SK-N-SH (cell line): ENCODE measurements at regions not wholly inside any gene's neighbourhood (a gene's known extent, or its start where the extent isn't known, plus 50 kb on each side); places are given as distances from the start of the nearest gene placed in this dataset.

ENCODE experiments used
- CTCF ChIA-PET: fragments of 300-600, 350-600 bp; formaldehyde crosslinking; extraction: SDS; loops from one replicate; lab custom pipeline; 2021; lab: Yijun Ruan, JAX
- POLR2A ChIA-PET: fragments of 350-600 bp; sonication (Branson Sonifier 250); formaldehyde crosslinking; extraction: SDS; loops from one replicate; lab custom pipeline; 2020; ENCODE audit warnings: antibody characterized with exemption, inconsistent platforms; lab: Yijun Ruan, JAX
- DNase-seq: peaks from one replicate; pipeline ENCODE4 v3.0.0; 2012
- H2AFZ ChIP-seq: fragments of 200-600 bp; sonication (generic); 2 replicates; pipeline ENCODE4 v1.8.1; 2016; ENCODE audit warnings: antibody characterized with exemption, mild to moderate bottlenecking, low read depth
- H3F3A ChIP-seq: fragments of 200-600 bp; sonication (generic); replicated peaks from 2 replicates; pipeline ENCODE3; 2016; ENCODE audit warnings: antibody characterized with exemption, mild to moderate bottlenecking; ENCODE audit not compliant: insufficient read depth
- H3K27ac ChIP-seq, 2 experiments: fragments of 200-500 bp in 1 of 2; fragments of 200-600 bp in 1 of 2; sonication (Bioruptor generic) in 1 of 2; sonication (generic), shearing (Covaris generic) in 1 of 2; 2 replicates each; pipeline versions ENCODE4 v1.5.1 to v1.6.1; 2014 to 2016; ENCODE audit warnings: low read depth in 2 of 2, inconsistent platforms in 1 of 2, low read length in 1 of 2, mild to moderate bottlenecking in 1 of 2, mixed read lengths in 1 of 2
- H3K27me3 ChIP-seq: fragments of 200-600 bp; sonication (generic), shearing (Covaris generic); 2 replicates; pipeline ENCODE4 v1.6.1; 2016; ENCODE audit warnings: mixed run types; ENCODE audit not compliant: insufficient read depth
- H3K36me3 ChIP-seq, 2 experiments: fragments of 200-500 bp in 1 of 2; fragments of 200-600 bp in 1 of 2; sonication (Bioruptor generic) in 1 of 2; sonication (generic) in 1 of 2; replicated peaks in 1 of 2; 2 replicates each; pipeline versions ENCODE3 to v1.5.1; 2014 to 2016; ENCODE audit warnings: low read length in 1 of 2, mild to moderate bottlenecking in 1 of 2; ENCODE audit not compliant: insufficient read depth in 2 of 2, control insufficient read depth in 1 of 2
- H3K4me1 ChIP-seq, 2 experiments: fragments of 200-500 bp in 1 of 2; fragments of 200-600 bp in 1 of 2; sonication (Bioruptor generic) in 1 of 2; sonication (generic), shearing (Covaris generic) in 1 of 2; 2 replicates each; pipeline versions ENCODE4 v1.5.1 to v1.6.1; 2014 to 2016; ENCODE audit warnings: low read depth in 1 of 2, low read length in 1 of 2, mixed run types in 1 of 2; ENCODE audit not compliant: insufficient read depth in 2 of 2, control insufficient read depth in 1 of 2
- H3K4me2 ChIP-seq: fragments of 200-600 bp; sonication (generic), shearing (Covaris generic); 2 replicates; pipeline ENCODE4 v1.6.1; 2017; ENCODE audit warnings: mixed run types
- H3K4me3 ChIP-seq, 2 experiments: fragments of 200-500 bp in 1 of 2; fragments of 200-600 bp in 1 of 2; sonication (Bioruptor generic) in 1 of 2; sonication (generic), shearing (Covaris generic) in 1 of 2; 2 replicates each; pipeline versions ENCODE4 v1.5.1 to v1.8.1; 2014 to 2016; ENCODE audit warnings: low read depth in 2 of 2, inconsistent platforms in 1 of 2, low read length in 1 of 2, mild to moderate bottlenecking in 1 of 2, mixed read lengths in 1 of 2, moderate library complexity in 1 of 2
- H3K79me2 ChIP-seq: fragments of 200-600 bp; sonication (generic); 2 replicates; pipeline ENCODE4 v1.8.1; 2017; ENCODE audit warnings: mild to moderate bottlenecking; ENCODE audit not compliant: insufficient read depth
- H3K9ac ChIP-seq: fragments of 200-600 bp; sonication (generic); 2 replicates; pipeline ENCODE4 v1.6.1; 2017; ENCODE audit warnings: mixed run types
- H3K9me2 ChIP-seq: fragments of 200-600 bp; sonication (generic); 2 replicates; pipeline ENCODE4 v1.6.1; 2017; ENCODE audit warnings: mixed run types
- H3K9me3 ChIP-seq: fragments of 200-600 bp; sonication (generic); 2 replicates; pipeline ENCODE4 v1.6.1; 2017; ENCODE audit warnings: mixed run types, mild to moderate bottlenecking, moderate library complexity
- H4K20me1 ChIP-seq: fragments of 200-600 bp; sonication (generic); 2 replicates; pipeline ENCODE4 v1.6.1; 2017; ENCODE audit warnings: mild to moderate bottlenecking, mixed run types; ENCODE audit not compliant: insufficient read depth
- CHD2 ChIP-seq: fragments of 150-350 bp; IDR thresholded peaks from 2 replicates; pipeline ENCODE4 v1.6.1; 2018; ENCODE audit warnings: low read length; ENCODE audit not compliant: partially characterized antibody
- EP300 ChIP-seq, 2 experiments: IDR thresholded peaks; 2 replicates each; pipeline versions ENCODE4 v1.4.0 to v1.6.1; 2012; ENCODE audit warnings: borderline replicate concordance in 1 of 2, low read depth in 1 of 2, low read length in 1 of 2
- FOSL2 ChIP-seq: IDR thresholded peaks from 2 replicates; pipeline ENCODE4 v1.4.0; 2012; ENCODE audit warnings: low read depth, mild to moderate bottlenecking, moderate library complexity, borderline replicate concordance
- FOXJ3 ChIP-seq: sonication (generic); formaldehyde crosslinking; IDR thresholded peaks from 2 replicates; pipeline ENCODE4 v1.5.1; 2020; ENCODE audit warnings: mild to moderate bottlenecking, missing genetic modification reagents
- GATA2 ChIP-seq: sonication (generic); formaldehyde crosslinking; IDR thresholded peaks from 2 replicates; pipeline ENCODE4 v1.5.0; 2020; ENCODE audit warnings: mild to moderate bottlenecking, missing genetic modification reagents
- IRF3 ChIP-seq: fragments of 150-350 bp; IDR thresholded peaks from 2 replicates; pipeline ENCODE4 v1.6.1; 2016; ENCODE audit warnings: mild to moderate bottlenecking, low read depth, low read length
- JUND ChIP-seq: IDR thresholded peaks from 2 replicates; pipeline ENCODE4 v1.4.0; 2012
- MEF2A ChIP-seq: IDR thresholded peaks from 2 replicates; pipeline ENCODE4 v1.4.0; 2012; ENCODE audit warnings: low read depth, borderline replicate concordance
- NFIC ChIP-seq: IDR thresholded peaks from 2 replicates; pipeline ENCODE4 v1.4.0; 2012; ENCODE audit warnings: borderline replicate concordance
- NRF1 ChIP-seq: IDR thresholded peaks from 2 replicates; pipeline ENCODE4 v1.6.1; 2012; ENCODE audit warnings: low read depth, mild to moderate bottlenecking, low read length
- POLR2AphosphoS5 ChIP-seq: IDR thresholded peaks from 2 replicates; pipeline ENCODE4 v1.6.1; 2012; ENCODE audit warnings: low read depth, low read length
- REST ChIP-seq: IDR thresholded peaks from 2 replicates; pipeline ENCODE4 v1.6.1; 2012; ENCODE audit warnings: mild to moderate bottlenecking, low read depth, low read length, moderate library complexity
- RFX5 ChIP-seq: IDR thresholded peaks from 2 replicates; pipeline ENCODE4 v1.6.1; 2012; ENCODE audit warnings: mild to moderate bottlenecking, improper control_type of control experiment, low read length
- SIN3A ChIP-seq: IDR thresholded peaks from 2 replicates; pipeline ENCODE4 v1.6.1; 2012; ENCODE audit warnings: low read depth, mild to moderate bottlenecking, low read length, moderate library complexity, borderline replicate concordance
- TCF12 ChIP-seq: IDR thresholded peaks from 2 replicates; pipeline ENCODE4 v1.4.0; 2012
- USF2 ChIP-seq: fragments of 150-350 bp; IDR thresholded peaks from 2 replicates; pipeline ENCODE4 v1.6.1; 2017; ENCODE audit warnings: antibody characterized with exemption, low read length, low read depth, borderline replicate concordance
- YY1 ChIP-seq: IDR thresholded peaks from 2 replicates; pipeline ENCODE4 v1.4.0; 2012; ENCODE audit warnings: low read depth, mild to moderate bottlenecking
- WGBS: methylation state at CpG from one replicate; pipeline ENCODE4 v1.1.6; 2017; ENCODE audit warnings: low lambda C conversion rate; 5-methylcytosine and 5-hydroxymethylcytosine counted together

GRCh38 chr16:51268237-51268636 is 117.2 kb upstream of the SALL1 start:
- ChIA-PET POLR2A (no interaction called here), CTCF (no interaction called here)
- no peak overlapping the region for H2AFZ ChIP-seq
- H3K9me3 ChIP-seq, result no peaks in the 10 kb centered on the region
- 16% methylated on average over 4 of the region's 4 CpGs for WGBS
- no peaks in the 10 kb centered on the region for H3K79me2 ChIP-seq
- H3K9ac ChIP-seq, result no peak overlapping the region
- no peaks in the 10 kb centered on the region for H3F3A ChIP-seq
- no peaks in the 10 kb centered on the region for H3K27me3 ChIP-seq
- no peaks in the 10 kb centered on the region for H3K9me2 ChIP-seq
- H3K4me3 ChIP-seq, result no peak overlapping the region
- no peak for TF ChIP-seq EP300 (IDR thresholded peaks at IDR 0.05; ENCODE audit: borderline replicate concordance in 1 of 2, low read depth in 1 of 2, low read length in 1 of 2)
- no peak for TF ChIP-seq TCF12
- no peak for TF ChIP-seq FOSL2
- no peak for TF ChIP-seq JUND
- TF ChIP-seq YY1, result no peak
- no peak for TF ChIP-seq FOXJ3 (CRISPR knock-in tag)
- TF ChIP-seq USF2, result no peak
- TF ChIP-seq GATA2 (CRISPR knock-in tag), result no peak
- TF ChIP-seq MEF2A, result no peak
- no peak for TF ChIP-seq IRF3
- no peak for DNase-seq
- no peak overlapping the region for H3K27ac ChIP-seq
- H3K4me2 ChIP-seq, result no peak overlapping the region
- H4K20me1 ChIP-seq, result no peaks in the 10 kb centered on the region
- H3K36me3 ChIP-seq, result no peaks in the 10 kb centered on the region
- H3K4me1 ChIP-seq, result no peaks in the 10 kb centered on the region

GRCh38 chr16:51267681-51268080 is 116.6 kb upstream of the SALL1 start:
- ChIA-PET POLR2A (no interaction called here), CTCF (no interaction called here)
- Histone ChIP-seq H3K9me3 (no peaks in the 10 kb centered on the region), H4K20me1 (no peaks in the 10 kb centered on the region), H3K4me3 (no peak overlapping the region), H3K36me3 (no peaks in the 10 kb centered on the region), H3K4me1 (no peaks in the 10 kb centered on the region), H3K9me2 (no peaks in the 10 kb centered on the region), H3K79me2 (no peaks in the 10 kb centered on the region), H3K27ac (no peak overlapping the region), H3K4me2 (no peak overlapping the region), H3K27me3 (no peaks in the 10 kb centered on the region), H2AFZ (no peak overlapping the region), H3F3A (no peaks in the 10 kb centered on the region), H3K9ac (no peak overlapping the region)
- TF ChIP-seq NFIC (no peak), POLR2AphosphoS5 (no peak), YY1 (no peak)
- no peak for DNase-seq
- WGBS, result 30% methylated on average over 3 of the region's 3 CpGs

GRCh38 chr16:51262428-51262827 is 111.4 kb upstream of the SALL1 start:
- Histone ChIP-seq H3K36me3 (no peaks in the 10 kb centered on the region), H3K27me3 (no peaks in the 10 kb centered on the region), H3K4me2 (no peak overlapping the region), H3K79me2 (no peaks in the 10 kb centered on the region), H3K27ac (no peak overlapping the region), H3F3A (no peaks in the 10 kb centered on the region), H2AFZ (no peak overlapping the region), H3K4me3 (no peak overlapping the region), H3K4me1 (no peaks in the 10 kb centered on the region), H3K9me2 (no peaks in the 10 kb centered on the region), H3K9ac (no peak overlapping the region), H3K9me3 (no peaks in the 10 kb centered on the region), H4K20me1 (no peaks in the 10 kb centered on the region)
- POLR2A ChIA-PET, result no interaction called here
- CTCF ChIA-PET, result no interaction called here
- DNase-seq, result no peak
- WGBS, result 6% methylated on average over 1 of the region's 1 CpG
- TF ChIP-seq REST (no peak), FOXJ3 (CRISPR knock-in tag) (no peak), RFX5 (no peak), CHD2 (no peak), NRF1 (no peak), EP300 (IDR thresholded peaks at IDR 0.05; ENCODE audit: borderline replicate concordance in 1 of 2, low read depth in 1 of 2, low read length in 1 of 2) (no peak), IRF3 (no peak), SIN3A (no peak), YY1 (no peak)
